ENCODE measurements at regions not wholly inside any gene's neighbourhood (a gene's known extent, or its start where the extent isn't known, plus 50 kb on each side); places are given as distances from the start of the nearest gene placed in this dataset.

GRCh38 chr10:29922226-29922625 is 137.2 kb downstream of the JCAD start:
- Mint-ChIP-seq H3K36me3 (ENCODE audit: unreplicated experiment) (peaks cover 3% of the 10 kb centered on the region), H3K27me3 (ENCODE audit: unreplicated experiment) (peaks cover 11% of the 10 kb centered on the region), H3K4me3 (ENCODE audit: unreplicated experiment) (no peak overlapping the region), H3K4me1 (ENCODE audit: unreplicated experiment) (peaks cover 47% of the 10 kb centered on the region), H3K9me3 (ENCODE audit: unreplicated experiment) (no peaks in the 10 kb centered on the region), H3K27ac (ENCODE audit: unreplicated experiment) (peak overlapping the region; percentile 66)
- TF ChIP-seq, protein P1, sequence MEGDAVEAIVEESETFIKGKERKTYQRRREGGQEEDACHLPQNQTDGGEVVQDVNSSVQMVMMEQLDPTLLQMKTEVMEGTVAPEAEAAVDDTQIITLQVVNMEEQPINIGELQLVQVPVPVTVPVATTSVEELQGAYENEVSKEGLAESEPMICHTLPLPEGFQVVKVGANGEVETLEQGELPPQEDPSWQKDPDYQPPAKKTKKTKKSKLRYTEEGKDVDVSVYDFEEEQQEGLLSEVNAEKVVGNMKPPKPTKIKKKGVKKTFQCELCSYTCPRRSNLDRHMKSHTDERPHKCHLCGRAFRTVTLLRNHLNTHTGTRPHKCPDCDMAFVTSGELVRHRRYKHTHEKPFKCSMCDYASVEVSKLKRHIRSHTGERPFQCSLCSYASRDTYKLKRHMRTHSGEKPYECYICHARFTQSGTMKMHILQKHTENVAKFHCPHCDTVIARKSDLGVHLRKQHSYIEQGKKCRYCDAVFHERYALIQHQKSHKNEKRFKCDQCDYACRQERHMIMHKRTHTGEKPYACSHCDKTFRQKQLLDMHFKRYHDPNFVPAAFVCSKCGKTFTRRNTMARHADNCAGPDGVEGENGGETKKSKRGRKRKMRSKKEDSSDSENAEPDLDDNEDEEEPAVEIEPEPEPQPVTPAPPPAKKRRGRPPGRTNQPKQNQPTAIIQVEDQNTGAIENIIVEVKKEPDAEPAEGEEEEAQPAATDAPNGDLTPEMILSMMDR (IDR thresholded peaks at IDR 0.05) = no peak
- no peak for DNase-seq (ENCODE audit: extremely low spot score, unreplicated experiment)

- H3K27ac Mint-ChIP-seq (ENCODE audit: unreplicated experiment) = no peak overlapping the region
- TF ChIP-seq, protein P1 (IDR thresholded peaks at IDR 0.05) = no peak
- DNase-seq (ENCODE audit: extremely low spot score, unreplicated experiment) = no peak
- H3K27me3 Mint-ChIP-seq (ENCODE audit: unreplicated experiment) = peaks cover 11% of the 10 kb centered on the region
- no peak overlapping the region for H3K4me3 Mint-ChIP-seq (ENCODE audit: unreplicated experiment)
- H3K4me1 Mint-ChIP-seq (ENCODE audit: unreplicated experiment) = peaks cover 38% of the 10 kb centered on the region
- no peaks in the 10 kb centered on the region for H3K9me3 Mint-ChIP-seq (ENCODE audit: unreplicated experiment)
- H3K36me3 Mint-ChIP-seq (ENCODE audit: unreplicated experiment) = peaks cover 3% of the 10 kb centered on the region
Measured at GRCh38 chr10:29921071-29921446, 138.3 kb downstream of the JCAD start.

GRCh38 chr10:29920408-29921070 is 138.8 kb downstream of the JCAD start:
- TF ChIP-seq, protein P1 (IDR thresholded peaks at IDR 0.05) = no peak
- peaks cover 35% of the 10 kb centered on the region for H3K4me1 Mint-ChIP-seq (ENCODE audit: unreplicated experiment)
- H3K36me3 Mint-ChIP-seq (ENCODE audit: unreplicated experiment) = peaks cover 3% of the 10 kb centered on the region
- no peak overlapping the region for H3K4me3 Mint-ChIP-seq (ENCODE audit: unreplicated experiment)
- no peaks in the 10 kb centered on the region for H3K9me3 Mint-ChIP-seq (ENCODE audit: unreplicated experiment)
- H3K27me3 Mint-ChIP-seq (ENCODE audit: unreplicated experiment) = peaks cover 11% of the 10 kb centered on the region
- DNase-seq (ENCODE audit: extremely low spot score, unreplicated experiment) = no peak
- no peak overlapping the region for H3K27ac Mint-ChIP-seq (ENCODE audit: unreplicated experiment)

DNA sequence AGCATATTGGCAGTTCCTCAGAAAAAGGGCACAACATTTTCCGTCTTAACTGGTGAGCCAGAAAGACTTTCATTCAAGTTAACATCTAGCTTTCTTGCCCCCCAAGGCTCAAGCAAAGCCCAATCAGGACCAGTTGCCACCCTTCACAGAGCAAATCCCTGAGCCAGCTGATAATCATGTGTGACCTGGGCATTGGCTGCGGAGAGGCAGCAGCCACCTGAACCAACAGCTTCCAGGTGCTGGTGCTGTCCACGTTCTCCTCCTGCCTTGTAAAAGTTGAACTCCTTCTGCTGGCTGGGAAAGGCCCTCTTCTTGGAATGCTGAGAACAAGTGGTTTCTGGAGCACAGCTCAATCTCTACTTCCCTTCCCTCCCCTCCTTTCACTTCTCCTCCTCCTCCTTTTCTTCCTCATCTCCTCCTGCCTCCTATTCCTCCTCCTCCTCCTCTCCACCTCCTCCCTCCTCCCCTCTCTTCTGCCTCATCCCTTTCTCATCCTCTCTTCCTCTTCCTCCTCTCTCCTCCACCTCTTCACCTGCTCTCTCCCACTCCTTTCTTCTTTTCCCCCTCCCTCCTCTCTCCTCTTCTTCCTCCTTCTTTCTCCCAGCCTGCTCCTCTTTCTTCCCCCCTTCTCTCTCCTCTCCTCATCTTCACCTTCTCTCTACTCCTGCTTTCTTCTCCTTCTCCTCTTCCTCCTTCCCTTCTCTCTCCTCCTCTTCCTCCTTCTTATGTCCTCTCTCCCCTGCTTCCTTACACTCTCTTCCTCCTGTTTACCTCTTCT is 140.6 kb downstream of the JCAD start:
- no peak overlapping the region for H3K4me3 Mint-ChIP-seq (ENCODE audit: unreplicated experiment)
- TF ChIP-seq, protein P1 (IDR thresholded peaks at IDR 0.05) = no peak
- DNase-seq (ENCODE audit: extremely low spot score, unreplicated experiment) = no peak
- peaks cover 11% of the 10 kb centered on the region for H3K27me3 Mint-ChIP-seq (ENCODE audit: unreplicated experiment)
- no peaks in the 10 kb centered on the region for H3K36me3 Mint-ChIP-seq (ENCODE audit: unreplicated experiment)
- no peak overlapping the region for H3K27ac Mint-ChIP-seq (ENCODE audit: unreplicated experiment)
- H3K9me3 Mint-ChIP-seq (ENCODE audit: unreplicated experiment) = no peaks in the 10 kb centered on the region
- peaks cover 38% of the 10 kb centered on the region for H3K4me1 Mint-ChIP-seq (ENCODE audit: unreplicated experiment)

DNA sequence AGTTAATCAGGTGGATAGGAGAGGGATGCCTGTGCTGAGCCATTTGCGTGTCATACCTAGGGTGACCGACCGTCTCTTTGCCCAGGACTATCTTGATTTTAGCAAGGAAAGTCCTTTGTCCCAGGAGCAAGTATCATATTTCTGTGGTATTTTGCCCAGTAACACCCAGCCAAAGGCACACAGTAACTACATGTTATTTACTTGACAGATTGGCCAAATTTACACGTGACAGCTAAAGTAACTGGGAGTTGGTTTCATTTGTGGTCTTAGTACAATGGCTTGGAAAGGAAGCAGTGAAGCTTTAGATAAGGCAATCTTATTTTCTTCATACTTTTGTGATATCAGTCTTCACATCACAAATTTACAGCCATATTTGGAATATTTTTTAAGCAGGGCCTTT is 142.1 kb downstream of the JCAD start:
- no peak for DNase-seq (ENCODE audit: extremely low spot score, unreplicated experiment)
- Mint-ChIP-seq H3K36me3 (ENCODE audit: unreplicated experiment) (no peaks in the 10 kb centered on the region), H3K4me3 (ENCODE audit: unreplicated experiment) (no peak overlapping the region), H3K27me3 (ENCODE audit: unreplicated experiment) (peaks cover 11% of the 10 kb centered on the region), H3K4me1 (ENCODE audit: unreplicated experiment) (peaks cover 22% of the 10 kb centered on the region), H3K9me3 (ENCODE audit: unreplicated experiment) (no peaks in the 10 kb centered on the region), H3K27ac (ENCODE audit: unreplicated experiment) (no peak overlapping the region)
- TF ChIP-seq, protein P1 (IDR thresholded peaks at IDR 0.05) = no peak
